Ishikawa (cell line): ENCODE measurements at regions not wholly inside any gene's neighbourhood (a gene's known extent, or its start where the extent isn't known, plus 50 kb on each side); places are given as distances from the start of the nearest gene placed in this dataset.

Source experiments
- EP300 ChIP-seq: IDR thresholded peaks from 2 replicates; pipeline ENCODE4 v1.6.1; 2012; ENCODE audit warnings: borderline replicate concordance
- RAD21 ChIP-seq: IDR thresholded peaks from 2 replicates; pipeline ENCODE4 v1.6.1; 2012; ENCODE audit warnings: low read depth
- REST ChIP-seq: IDR thresholded peaks from 2 replicates; pipeline ENCODE4 v1.6.1; 2012; ENCODE audit warnings: low read depth, mild to moderate bottlenecking
- YY1 ChIP-seq: IDR thresholded peaks from 2 replicates; pipeline ENCODE4 v1.6.1; 2012; ENCODE audit warnings: low read depth

GRCh38 chr12:61823102-61823501 is 437.1 kb upstream of the USP15 start:
- TF ChIP-seq REST (no peak), YY1 (no peak), RAD21 (no peak), EP300 (no peak)
